Stimulated activated CD4-positive, alpha-beta T cell treated with anti-CD3 and anti-CD28 coated beads, Interleukin-4, amount 100 ng/mL, for 24 hours (primary cell): ENCODE measurements at regions not wholly inside any gene's neighbourhood (a gene's known extent, or its start where the extent isn't known, plus 50 kb on each side); places are given as distances from the start of the nearest gene placed in this dataset.
A peak's percentile ranks its signal among the peaks of the same experiment; 100 is the strongest.

Source experiments
- DNase-seq: peaks from one replicate; pipeline ENCODE4 v3.0.0-alpha.2; 2020

GRCh38 chr7:98514211-98515031 is 102.7 kb upstream of the NPTX2 start:
- no peak for DNase-seq

- DNase-seq, result no peak
Measured at GRCh38 chr7:98511175-98511574, 105.9 kb upstream of the NPTX2 start.

- DNase-seq, result no peak
Measured at GRCh38 chr7:98509836-98510235, 107.2 kb upstream of the NPTX2 start.

- no peak for DNase-seq
Measured at GRCh38 chr7:98506471-98506870, 105.6 kb upstream of the BAIAP2L1 start.

GRCh38 chr7:98500764-98501163 is 99.9 kb upstream of the BAIAP2L1 start:
- DNase-seq, result no peak

GRCh38 chr7:98496618-98497017 is 95.7 kb upstream of the BAIAP2L1 start:
- DNase-seq, result no peak

- no peak for DNase-seq
Measured at GRCh38 chr7:98495200-98495955, 94.5 kb upstream of the BAIAP2L1 start.

- no peak for DNase-seq
Measured at GRCh38 chr7:98493030-98493778, 92.3 kb upstream of the BAIAP2L1 start.

GRCh38 chr7:98488167-98488566 is 87.3 kb upstream of the BAIAP2L1 start:
- no peak for DNase-seq

GRCh38 chr7:98483964-98484545 is 83.2 kb upstream of the BAIAP2L1 start:
- DNase-seq, result no peak

- DNase-seq, result no peak
Measured at GRCh38 chr7:98483276-98483963, 82.5 kb upstream of the BAIAP2L1 start.

- no peak for DNase-seq
Measured at GRCh38 chr7:98479318-98479717, 78.4 kb upstream of the BAIAP2L1 start.

- DNase-seq, result no peak
Measured at GRCh38 chr7:98475352-98475751, 74.5 kb upstream of the BAIAP2L1 start.

- no peak for DNase-seq
Measured at GRCh38 chr7:98474558-98474957, 73.7 kb upstream of the BAIAP2L1 start.

- DNase-seq, result no peak
Measured at GRCh38 chr7:98472521-98472954, 71.6 kb upstream of the BAIAP2L1 start.

GRCh38 chr7:98470485-98471240 is 69.8 kb upstream of the BAIAP2L1 start:
- DNase-seq, result peak; percentile 7

- DNase-seq, result no peak
Measured at GRCh38 chr7:98469088-98469487, 68.2 kb upstream of the BAIAP2L1 start.

GRCh38 chr7:98467570-98468312 is 66.9 kb upstream of the BAIAP2L1 start:
- DNase-seq, result no peak

GRCh38 chr7:98465022-98465421 is 64.1 kb upstream of the BAIAP2L1 start:
- no peak for DNase-seq

- no peak for DNase-seq
Measured at GRCh38 chr7:98464558-98464940, 63.7 kb upstream of the BAIAP2L1 start.
